ENCODE measurements at regions not wholly inside any gene's neighbourhood (a gene's known extent, or its start where the extent isn't known, plus 50 kb on each side); places are given as distances from the start of the nearest gene placed in this dataset.
"Not testable (repeated sequence)": the region's sequence is repeated elsewhere in the genome, so short reads cannot be mapped to it uniquely, and the experiment has no call there.

- Histone ChIP-seq H3K79me2 (replicated peaks; ENCODE audit: insufficient read depth, low read length) (no peaks in the 10 kb centered on the region), H3K9ac (ENCODE audit: low read length) (no peak overlapping the region), H2AFZ (ENCODE audit: low read depth, low read length) (no peak overlapping the region), H3K27me3 (ENCODE audit: insufficient read depth, low read depth, low read length) (no peaks in the 10 kb centered on the region), H3K9me2 (ENCODE audit: insufficient read depth, low read length) (no peaks in the 10 kb centered on the region), H4K20me1 (ENCODE audit: insufficient read depth) (no peaks in the 10 kb centered on the region), H3K4me2 (ENCODE audit: low read length) (no peak overlapping the region), H3K27ac (ENCODE audit: low read length) (no peak overlapping the region), H3F3A (ENCODE audit: insufficient read depth, low read length, poor library complexity, severe bottlenecking) (no peaks in the 10 kb centered on the region), H3K9me3 (ENCODE audit: low read length) (no peaks in the 10 kb centered on the region), H3K36me3 (ENCODE audit: insufficient read depth, low read length) (no peaks in the 10 kb centered on the region), H3K4me3 (ENCODE audit: low read length) (no peak overlapping the region)
- TF ChIP-seq RAD21 (conservative IDR thresholded peaks at IDR 0.05) (no peak), SMC3 (conservative IDR thresholded peaks at IDR 0.05; ENCODE audit: poor library complexity) (no peak), REST (IDR thresholded peaks at IDR 0.05; ENCODE audit: borderline replicate concordance) (no peak), EP300 (conservative IDR thresholded peaks at IDR 0.05; ENCODE audit: poor library complexity, severe bottlenecking) (no peak), EZH2 (IDR thresholded peaks at IDR 0.05; ENCODE audit: borderline replicate concordance, insufficient read depth, low read length, poor library complexity, severe bottlenecking) (no peak), TAF1 (IDR thresholded peaks at IDR 0.05; ENCODE audit: low read depth) (no peak), CTCF (IDR thresholded peaks at IDR 0.05; ENCODE audit: poor library complexity, severe bottlenecking) (no peak), MXI1 (conservative IDR thresholded peaks at IDR 0.05; ENCODE audit: poor library complexity, severe bottlenecking) (no peak), POLR2AphosphoS5 (IDR thresholded peaks at IDR 0.05) (no peak)
Observed at GRCh38 chr2:59232394-59233165, 991.5 kb upstream of the FANCL start.

- H4K20me1 ChIP-seq (ENCODE audit: insufficient read depth); H3K9ac ChIP-seq (ENCODE audit: low read length); H3K27me3 ChIP-seq (ENCODE audit: insufficient read depth, low read depth, low read length); H2AFZ ChIP-seq (ENCODE audit: low read depth, low read length); H3K4me2 ChIP-seq (ENCODE audit: low read length); H3K9me2 ChIP-seq (ENCODE audit: insufficient read depth, low read length); H3F3A ChIP-seq (ENCODE audit: insufficient read depth, low read length, poor library complexity, severe bottlenecking); H3K36me3 ChIP-seq (ENCODE audit: insufficient read depth, low read length); H3K79me2 ChIP-seq (replicated peaks; ENCODE audit: insufficient read depth, low read length); H3K27ac ChIP-seq (ENCODE audit: low read length); H3K4me3 ChIP-seq (ENCODE audit: low read length); H3K9me3 ChIP-seq (ENCODE audit: low read length): not testable (repeated sequence)
Observed at GRCh38 chr2:59226362-59226761, 985.2 kb upstream of the FANCL start.
